Transverse colon (tissue), 4 donors: ENCODE measurements at regions not wholly inside any gene's neighbourhood (a gene's known extent, or its start where the extent isn't known, plus 50 kb on each side); places are given as distances from the start of the nearest gene placed in this dataset.
"Not testable (repeated sequence)": the region's sequence is repeated elsewhere in the genome, so short reads cannot be mapped to it uniquely, and the experiment has no call there.

ENCODE experiments used
- DNase-seq: peaks from one replicate; pipeline ENCODE4 v3.0.0-alpha.2; 2019
- H3K27ac ChIP-seq, 4 donors: fragments of 200-600 bp; sonication (generic); 2 replicates each; pipeline ENCODE4 v1.5.1; 2016 to 2018; ENCODE audit warnings: inconsistent platforms in 4 of 4
- H3K27me3 ChIP-seq: fragments of 200-600 bp; sonication (generic); 2 replicates; pipeline ENCODE4 v1.5.1; 2017; ENCODE audit warnings: inconsistent platforms
- H3K36me3 ChIP-seq, 4 donors: fragments of 200-600 bp; sonication (generic); 2 replicates each; pipeline ENCODE4 v1.5.1; 2017 to 2019; ENCODE audit warnings: inconsistent platforms in 4 of 4
- H3K4me1 ChIP-seq, 4 donors: fragments of 200-600 bp; sonication (generic); 2 replicates each; pipeline ENCODE4 v1.5.1; 2017 to 2020; ENCODE audit warnings: inconsistent platforms in 4 of 4
- H3K4me3 ChIP-seq, 4 donors: fragments of 200-600 bp; sonication (generic); 1 replicate in 1 of 4; 2 replicates in 3 of 4; pipeline versions ENCODE4 v1.5.1 to v1.6.1; 2017 to 2019; ENCODE audit warnings: inconsistent platforms in 4 of 4
- H3K9me3 ChIP-seq, 2 donors: fragments of 200-600 bp; sonication (generic); 2 replicates each; pipeline ENCODE4 v1.5.1; 2017 to 2019; ENCODE audit warnings: inconsistent platforms in 2 of 2
- CTCF ChIP-seq, 5 experiments: fragments of 200-600 bp in 3 of 5; fragments of 450-650 bp in 2 of 5; sonication (generic) in 3 of 5; IDR thresholded peaks; 1 replicate in 2 of 5; 2 replicates in 3 of 5; pipeline ENCODE4 v1.5.1; 2016 to 2017; ENCODE audit warnings: antibody characterized with exemption in 5 of 5, inconsistent platforms in 3 of 5, mild to moderate bottlenecking in 2 of 5, moderate library complexity in 1 of 5
- EP300 ChIP-seq: sonication (generic); formaldehyde crosslinking; IDR thresholded peaks from one replicate; pipeline ENCODE4 v1.6.1; 2017; ENCODE audit warnings: antibody characterized with exemption, low read depth
- POLR2A ChIP-seq: fragments of 450-650 bp; IDR thresholded peaks from one replicate; pipeline ENCODE4 v1.6.1; 2016; ENCODE audit warnings: antibody characterized with exemption, mild to moderate bottlenecking, moderate library complexity
- POLR2AphosphoS5 ChIP-seq, 3 donors: sonication (generic); formaldehyde crosslinking; IDR thresholded peaks; one replicate each; pipeline ENCODE4 v1.6.1; 2016; ENCODE audit warnings: antibody characterized with exemption in 3 of 3
- WGBS, 2 donors: methylation state at CpG; one replicate each; pipeline ENCODE4 v1.1.5; 2018; ENCODE audit warnings: low coverage in 1 of 2; 5-methylcytosine and 5-hydroxymethylcytosine counted together
- in situ Hi-C, 4 donors: fragments of 200-750 bp; cut with MboI; loops; one replicate each; pipeline versions ENCODE4 v1.15.0 to v1.15.1; 2017; ENCODE audit warnings: low sequenced_read_pairs in 3 of 4, low pct_ligation_motif_present in 1 of 4, low pct_unique_long_range_greater_than_20kb in 1 of 4
- intact Hi-C: fragments of 100-400 bp; cut with DNase I; formaldehyde crosslinking; loops from one replicate; pipeline ENCODE4 v1.15.1; 2023; ENCODE audit warnings: low total_unique reads

GRCh38 chr14:29027941-29028705 lies 261.5 kb downstream of the FOXG1 start:
- DNase-seq, H3K4me3 ChIP-seq, H3K4me1 ChIP-seq, intact Hi-C loops, in situ Hi-C loops, H3K36me3 ChIP-seq, H3K9me3 ChIP-seq, H3K27me3 ChIP-seq, H3K27ac ChIP-seq: not testable (repeated sequence)
- WGBS, 2 donors: 78 to 80% methylated on average over 2 of the region's 2 CpGs

GRCh38 chr14:29028973-29029582 lies 262.5 kb downstream of the FOXG1 start:
- no peak for TF ChIP-seq POLR2AphosphoS5 (IDR thresholded peaks at IDR 0.05)
- TF ChIP-seq POLR2A: no peak
- no peak for TF ChIP-seq CTCF (IDR thresholded peaks at IDR 0.05)
- no peak for TF ChIP-seq EP300
- no peak for DNase-seq
- WGBS, 2 donors: 44% methylated on average over 7 of the region's 7 CpGs; no CpG with 5 or more reads in 1 of the 2 donors
- Histone ChIP-seq H3K9me3 (no peaks in the 10 kb centered on the region), H3K36me3 (no peaks in the 10 kb centered on the region), H3K27ac (no peak overlapping the region), H3K4me1 (no peaks in the 10 kb centered on the region), H3K4me3 (no peak overlapping the region), H3K27me3 (no peaks in the 10 kb centered on the region)
- in situ Hi-C loops: no loop called here
- intact Hi-C loops: no loop called here

- H3K27me3 ChIP-seq: no peaks in the 10 kb centered on the region
- H3K27ac ChIP-seq: no peak overlapping the region
- intact Hi-C loops (no loop called here), in situ Hi-C loops (no loop called here)
- no peaks in the 10 kb centered on the region for H3K9me3 ChIP-seq
- DNase-seq: no peak
- no peak for TF ChIP-seq EP300
- TF ChIP-seq POLR2A: no peak
- TF ChIP-seq POLR2AphosphoS5 (IDR thresholded peaks at IDR 0.05): no peak
- no peak for TF ChIP-seq CTCF (IDR thresholded peaks at IDR 0.05)
- no peaks in the 10 kb centered on the region for H3K36me3 ChIP-seq
- no peaks in the 10 kb centered on the region for H3K4me1 ChIP-seq
- no peak overlapping the region for H3K4me3 ChIP-seq
- 53 to 57% methylated on average over 2 of the region's 2 CpGs for WGBS, 2 donors
Observed at GRCh38 chr14:29030121-29030520, 263.5 kb downstream of the FOXG1 start.

- no peaks in the 10 kb centered on the region for H3K4me1 ChIP-seq
- no peaks in the 10 kb centered on the region for H3K9me3 ChIP-seq
- 54 to 90% methylated on average over 2 of the region's 2 CpGs for WGBS, 2 donors
- no peak for TF ChIP-seq CTCF (IDR thresholded peaks at IDR 0.05)
- no peak for TF ChIP-seq POLR2AphosphoS5 (IDR thresholded peaks at IDR 0.05)
- TF ChIP-seq EP300: no peak
- TF ChIP-seq POLR2A: no peak
- DNase-seq: no peak
- in situ Hi-C loops (no loop called here), intact Hi-C loops (no loop called here)
- no peaks in the 10 kb centered on the region for H3K36me3 ChIP-seq
- no peak overlapping the region for H3K27ac ChIP-seq
- no peaks in the 10 kb centered on the region for H3K27me3 ChIP-seq
- H3K4me3 ChIP-seq: no peak overlapping the region
Observed at GRCh38 chr14:29030970-29031369, 264.4 kb downstream of the FOXG1 start.

- intact Hi-C loops: no loop called here
- 75 to 78% methylated on average over 3 of the region's 3 CpGs for WGBS, 2 donors
- DNase-seq: no peak
- no peak overlapping the region for H3K4me3 ChIP-seq
- no peak overlapping the region for H3K27ac ChIP-seq
- TF ChIP-seq POLR2AphosphoS5 (IDR thresholded peaks at IDR 0.05) (no peak), POLR2A (no peak), EP300 (no peak), CTCF (IDR thresholded peaks at IDR 0.05) (no peak)
- no peaks in the 10 kb centered on the region for H3K4me1 ChIP-seq
- no peaks in the 10 kb centered on the region for H3K27me3 ChIP-seq
- H3K9me3 ChIP-seq: no peaks in the 10 kb centered on the region
- in situ Hi-C loops: no loop called here
- no peaks in the 10 kb centered on the region for H3K36me3 ChIP-seq
Observed at GRCh38 chr14:29035134-29035533, 268.5 kb downstream of the FOXG1 start.
